Lung (tissue), 11 donors: ENCODE measurements at regions not wholly inside any gene's neighbourhood (a gene's known extent, or its start where the extent isn't known, plus 50 kb on each side); places are given as distances from the start of the nearest gene placed in this dataset.

ENCODE experiments used
- ATAC-seq: fragments of 200-7000 bp; cut with Tn5 transposase; one replicate; pipeline ENCODE4 v1.9.1; 2020; ENCODE audit warnings: moderate number of reproducible peaks; ENCODE audit not compliant: insufficient read depth, low FRiP score
- DNase-seq, 3 donors: peaks; one replicate each; pipeline ENCODE4 v3.0.0-alpha.2; 2013 to 2017
- H3K27ac ChIP-seq, 2 donors: one replicate each; pipeline ENCODE4 v1.5.1; 2013; ENCODE audit warnings: mild to moderate bottlenecking in 2 of 2, moderate library complexity in 2 of 2, control low read depth in 1 of 2, inconsistent platforms in 1 of 2, low read depth in 1 of 2, low read length in 1 of 2
- H3K27me3 ChIP-seq, 3 donors: one replicate each; pipeline ENCODE4 v1.5.1; 2013; ENCODE audit warnings: low read length in 2 of 3; ENCODE audit not compliant: control insufficient read depth in 3 of 3, insufficient read depth in 3 of 3
- H3K36me3 ChIP-seq, 4 donors: one replicate each; pipeline ENCODE4 v1.5.1; 2013; ENCODE audit warnings: low read length in 4 of 4, mild to moderate bottlenecking in 1 of 4, moderate library complexity in 1 of 4; ENCODE audit not compliant: control insufficient read depth in 4 of 4, insufficient read depth in 4 of 4
- H3K4me1 ChIP-seq, 5 donors: one replicate each; pipeline ENCODE4 v1.5.1; 2013; ENCODE audit warnings: low read length in 5 of 5, mild to moderate bottlenecking in 2 of 5, moderate library complexity in 1 of 5; ENCODE audit not compliant: control insufficient read depth in 5 of 5, insufficient read depth in 5 of 5
- H3K4me3 ChIP-seq: one replicate; pipeline ENCODE4 v1.5.1; 2013; ENCODE audit warnings: mild to moderate bottlenecking, control low read depth, moderate library complexity
- H3K9ac ChIP-seq, 2 donors: one replicate each; pipeline ENCODE4 v1.5.1; 2013; ENCODE audit warnings: low read length in 2 of 2, control low read depth in 1 of 2; ENCODE audit not compliant: insufficient read depth in 1 of 2
- H3K9me3 ChIP-seq, 4 donors: one replicate each; pipeline ENCODE4 v1.5.1; 2013; ENCODE audit warnings: low read length in 3 of 4, mild to moderate bottlenecking in 1 of 4, moderate library complexity in 1 of 4; ENCODE audit not compliant: control insufficient read depth in 4 of 4, insufficient read depth in 3 of 4
- WGBS, 2 donors: extraction: QIAGEN DNeasy Blood & Tissue Kit; methylation state at CpG; one replicate each; pipeline ENCODE4 v1.1.7; 2013; 5-methylcytosine and 5-hydroxymethylcytosine counted together
- TF ChIP-seq, protein P1 (sequence below): IDR thresholded peaks from 2 replicates; pipeline ENCODE4 v1.5.1; 2012; ENCODE audit warnings: mild to moderate bottlenecking; ENCODE audit errors: control extremely low read depth, extremely low read depth
- donor health status: control.
- donor health status: control.
- donor health status: Bipolar disorder and iron deficiency.
- donor health status: healthy.
- donor health status: DM: yes; HTN: yes; CAD: no.

DNA sequence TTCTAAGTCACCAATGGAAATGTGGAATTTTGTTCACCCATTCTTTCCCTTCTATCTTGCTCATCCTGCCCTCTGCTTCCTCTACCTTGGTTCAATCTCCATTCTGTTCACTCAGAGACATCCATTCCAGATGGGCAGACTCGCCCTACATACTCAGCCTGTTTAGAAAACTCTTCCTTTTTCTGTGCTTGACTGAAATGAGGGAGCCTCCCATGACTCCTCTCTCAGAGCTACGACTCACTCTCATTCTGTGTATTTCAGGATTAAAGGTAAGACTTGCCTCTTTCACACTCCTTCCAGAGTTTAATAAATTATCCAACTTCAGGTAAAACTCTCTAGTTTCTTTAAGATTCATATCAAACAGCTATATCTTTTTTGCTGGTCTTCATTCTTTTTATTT, 182.8 kb downstream of the HS3ST3A1 start:
- Histone ChIP-seq H3K4me3 (no peak overlapping the region), H3K4me1 (peaks cover 0 to 29% (median 11%) of the 10 kb centered on the region in 5 donors), H3K27ac (no peak overlapping the region), H3K9me3 (no peaks in the 10 kb centered on the region), H3K36me3 (no peaks in the 10 kb centered on the region), H3K9ac (no peak overlapping the region), H3K27me3 (no peaks in the 10 kb centered on the region)
- TF ChIP-seq, protein P1, sequence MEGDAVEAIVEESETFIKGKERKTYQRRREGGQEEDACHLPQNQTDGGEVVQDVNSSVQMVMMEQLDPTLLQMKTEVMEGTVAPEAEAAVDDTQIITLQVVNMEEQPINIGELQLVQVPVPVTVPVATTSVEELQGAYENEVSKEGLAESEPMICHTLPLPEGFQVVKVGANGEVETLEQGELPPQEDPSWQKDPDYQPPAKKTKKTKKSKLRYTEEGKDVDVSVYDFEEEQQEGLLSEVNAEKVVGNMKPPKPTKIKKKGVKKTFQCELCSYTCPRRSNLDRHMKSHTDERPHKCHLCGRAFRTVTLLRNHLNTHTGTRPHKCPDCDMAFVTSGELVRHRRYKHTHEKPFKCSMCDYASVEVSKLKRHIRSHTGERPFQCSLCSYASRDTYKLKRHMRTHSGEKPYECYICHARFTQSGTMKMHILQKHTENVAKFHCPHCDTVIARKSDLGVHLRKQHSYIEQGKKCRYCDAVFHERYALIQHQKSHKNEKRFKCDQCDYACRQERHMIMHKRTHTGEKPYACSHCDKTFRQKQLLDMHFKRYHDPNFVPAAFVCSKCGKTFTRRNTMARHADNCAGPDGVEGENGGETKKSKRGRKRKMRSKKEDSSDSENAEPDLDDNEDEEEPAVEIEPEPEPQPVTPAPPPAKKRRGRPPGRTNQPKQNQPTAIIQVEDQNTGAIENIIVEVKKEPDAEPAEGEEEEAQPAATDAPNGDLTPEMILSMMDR, result no peak
- 86 to 91% methylated on average over 2 of the region's 2 CpGs for WGBS, 2 donors
- DNase-seq (no peak), ATAC-seq (no peak)

DNA sequence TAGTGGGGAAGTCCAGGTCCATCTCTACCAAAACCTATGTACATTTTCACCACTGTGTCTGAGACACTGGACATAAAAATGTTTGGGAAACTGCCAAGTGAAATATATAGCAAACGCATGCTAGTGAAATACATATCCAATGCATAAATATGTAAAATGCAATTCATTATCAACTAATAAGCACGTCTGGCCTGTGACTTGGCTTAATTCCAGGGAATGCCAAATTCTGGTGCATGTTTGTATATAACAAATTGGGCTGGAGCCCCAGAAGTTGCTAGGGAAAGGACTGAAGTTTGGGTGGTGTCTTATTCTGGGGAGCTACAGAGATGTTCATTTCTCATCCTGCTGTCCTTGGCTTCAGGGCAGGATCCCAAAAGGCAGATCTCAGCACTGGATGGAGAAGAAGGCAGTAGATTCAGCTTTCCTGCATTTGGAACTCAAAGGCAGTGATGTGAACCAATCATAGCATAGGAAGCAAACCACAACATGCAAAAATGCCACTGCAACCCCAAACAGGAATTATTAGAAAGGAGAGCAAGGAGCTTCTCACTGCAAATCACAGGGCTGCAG, 184.3 kb downstream of the HS3ST3A1 start:
- Histone ChIP-seq H3K9ac (no peak overlapping the region), H3K36me3 (no peaks in the 10 kb centered on the region), H3K9me3 (no peaks in the 10 kb centered on the region), H3K27ac (peak overlapping the region in 1 of 2 donors; percentile 4), H3K4me3 (no peak overlapping the region), H3K27me3 (no peaks in the 10 kb centered on the region), H3K4me1 (peaks cover 0 to 29% (median 15%) of the 10 kb centered on the region in 5 donors)
- WGBS, 2 donors, result 64 to 68% methylated on average over 2 of the region's 2 CpGs
- ATAC-seq (no peak), DNase-seq (peak; percentile 58 to 82 (median 68))
- TF ChIP-seq, protein P1, result no peak

DNA sequence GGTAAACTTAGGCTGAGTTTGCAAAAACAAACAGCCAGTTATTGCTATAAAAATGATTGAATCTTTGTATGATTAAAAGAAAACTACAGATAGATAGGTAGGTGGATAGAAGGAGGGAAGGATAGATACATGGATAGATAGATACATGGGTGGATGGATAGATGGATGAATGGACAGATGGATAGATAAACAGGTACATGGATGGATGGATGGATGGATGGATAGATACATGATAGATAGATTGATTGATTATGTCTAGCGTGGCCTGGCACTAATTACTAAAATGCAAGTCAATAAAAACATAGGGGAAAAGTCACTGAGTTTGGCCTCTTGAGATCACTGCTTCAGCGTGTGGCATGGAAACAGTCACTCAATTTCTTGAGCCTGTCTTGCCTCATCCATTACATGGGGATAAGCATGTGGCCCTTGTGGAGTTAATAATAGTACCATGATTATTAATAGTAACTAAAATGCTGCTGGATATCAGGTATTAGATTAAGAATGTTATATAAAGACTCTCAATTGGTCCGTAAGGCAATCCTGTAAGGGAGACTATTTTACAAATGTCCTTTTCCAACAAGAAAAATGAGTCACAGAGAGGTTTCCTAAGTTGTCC, 184.9 kb downstream of the HS3ST3A1 start:
- Histone ChIP-seq H3K27ac (peak overlapping the region in 1 of 2 donors; percentile 65), H3K36me3 (no peaks in the 10 kb centered on the region), H3K27me3 (no peaks in the 10 kb centered on the region), H3K4me1 (peaks cover 0 to 29% (median 15%) of the 10 kb centered on the region in 5 donors), H3K4me3 (no peak overlapping the region), H3K9ac (no peak overlapping the region), H3K9me3 (no peaks in the 10 kb centered on the region)
- WGBS, 2 donors, result 55 to 63% methylated on average over 3 of the region's 3 CpGs
- DNase-seq (peak in 1 of 3 donors; percentile 23), ATAC-seq (no peak)
- TF ChIP-seq, protein P1, result no peak
